WTC11 (cell line): ENCODE measurements at regions not wholly inside any gene's neighbourhood (a gene's known extent, or its start where the extent isn't known, plus 50 kb on each side); places are given as distances from the start of the nearest gene placed in this dataset.

Experiments used
- ATAC-seq: fragments of 200-7000 bp; cut with Tn5 transposase; 2 replicates; pipeline ENCODE4 v1.10.0; 2021; ENCODE audit warnings: mild to moderate bottlenecking, moderate library complexity
- CTCF ChIA-PET: fragments of 300-600 bp; sonication (Branson Sonifier 250); formaldehyde crosslinking; loops from one replicate; lab custom pipeline; 2021; ENCODE audit warnings: antibody characterized with exemption; lab: Charles Lee
- POLR2A ChIA-PET: fragments of 350-600 bp; sonication (Branson Sonifier 250); formaldehyde crosslinking; loops from one replicate; lab custom pipeline; 2021; ENCODE audit warnings: antibody characterized with exemption; lab: Charles Lee
- DNase-seq: peaks from one replicate; pipeline ENCODE4 v3.0.0; 2021; ENCODE audit warnings: low spot score
- H3K27ac Mint-ChIP-seq: 2 replicates; pipeline ENCODE4 v1.8.0; 2021; ENCODE audit warnings: mixed read lengths
- H3K27me3 Mint-ChIP-seq: 2 replicates; pipeline ENCODE4 v1.8.0; 2021; ENCODE audit warnings: low read depth, mild to moderate bottlenecking, moderate library complexity, mixed read lengths
- H3K36me3 Mint-ChIP-seq: 2 replicates; pipeline ENCODE4 v1.8.0; 2021; ENCODE audit warnings: mixed read lengths
- H3K4me1 Mint-ChIP-seq: 2 replicates; pipeline ENCODE4 v1.8.0; 2022; ENCODE audit warnings: mixed read lengths
- H3K4me3 Mint-ChIP-seq: 2 replicates; pipeline ENCODE4 v1.8.0; 2021; ENCODE audit warnings: mild to moderate bottlenecking, moderate library complexity, mixed read lengths
- H3K9me3 Mint-ChIP-seq: 2 replicates; pipeline ENCODE4 v1.8.0; 2021; ENCODE audit warnings: mixed read lengths
- ARID4B ChIP-seq: sonication (generic); formaldehyde crosslinking; IDR thresholded peaks from 2 replicates; pipeline ENCODE4 v1.8.0; 2023; ENCODE audit warnings: missing genetic modification reagents, mild to moderate bottlenecking, borderline replicate concordance
- CREB1 ChIP-seq: sonication (generic); formaldehyde crosslinking; IDR thresholded peaks from 2 replicates; pipeline ENCODE4 v1.8.0; 2023; ENCODE audit warnings: mild to moderate bottlenecking, missing genetic modification reagents
- ELF4 ChIP-seq: sonication (generic); formaldehyde crosslinking; IDR thresholded peaks from 2 replicates; pipeline ENCODE4 v1.8.1; 2022; ENCODE audit warnings: low read depth, mild to moderate bottlenecking, moderate library complexity, missing genetic modification reagents
- ESRRA ChIP-seq: sonication (generic); formaldehyde crosslinking; IDR thresholded peaks from 2 replicates; pipeline ENCODE4 v1.8.1; 2022; ENCODE audit warnings: mild to moderate bottlenecking, missing genetic modification reagents, borderline replicate concordance
- IRF1 ChIP-seq: sonication (generic); formaldehyde crosslinking; IDR thresholded peaks from 2 replicates; pipeline ENCODE4 v1.8.0; 2023; ENCODE audit warnings: missing genetic modification reagents
- IRF2 ChIP-seq: sonication (generic); formaldehyde crosslinking; IDR thresholded peaks from 2 replicates; pipeline ENCODE4 v1.8.0; 2022; ENCODE audit warnings: low read depth, missing genetic modification reagents, borderline replicate concordance
- MXD4 ChIP-seq: fragments of 250-450 bp; sonication (Bioruptor Pico); IDR thresholded peaks from 2 replicates; pipeline ENCODE4 v1.8.0; 2021; ENCODE audit warnings: mild to moderate bottlenecking, moderate library complexity, borderline replicate concordance
- NFATC4 ChIP-seq: fragments of 250-450 bp; sonication (Bioruptor Pico); IDR thresholded peaks from 2 replicates; pipeline ENCODE4 v1.9.0; 2021; ENCODE audit warnings: mild to moderate bottlenecking
- PREB ChIP-seq: sonication (generic); formaldehyde crosslinking; IDR thresholded peaks from 2 replicates; pipeline ENCODE4 v1.8.1; 2022; ENCODE audit warnings: mild to moderate bottlenecking, missing genetic modification reagents, moderate library complexity, borderline replicate concordance
- RORB ChIP-seq: fragments of 250-450 bp; sonication (Bioruptor Pico); IDR thresholded peaks from 2 replicates; pipeline ENCODE4 v1.9.0; 2021; ENCODE audit warnings: mild to moderate bottlenecking
- TCF7 ChIP-seq: sonication (generic); formaldehyde crosslinking; IDR thresholded peaks from 2 replicates; pipeline ENCODE4 v1.8.0; 2022; ENCODE audit warnings: mild to moderate bottlenecking, low read depth, missing genetic modification reagents, moderate library complexity
- TF ChIP-seq, protein P1 (sequence below): sonication (generic); formaldehyde crosslinking; IDR thresholded peaks from 2 replicates; pipeline ENCODE4 v1.8.1; 2022; ENCODE audit warnings: low read depth, missing genetic modification reagents, borderline replicate concordance
- TF ChIP-seq, protein P2 (sequence below): fragments of 250-450 bp; sonication (Bioruptor Pico); conservative IDR thresholded peaks from 2 replicates; pipeline ENCODE4 v1.9.0; 2021; ENCODE audit warnings: mild to moderate bottlenecking
- TF ChIP-seq, protein P3 (sequence below): sonication (generic); formaldehyde crosslinking; IDR thresholded peaks from 2 replicates; pipeline ENCODE4 v1.8.1; 2023; ENCODE audit warnings: mild to moderate bottlenecking, missing genetic modification reagents, moderate library complexity

DNA sequence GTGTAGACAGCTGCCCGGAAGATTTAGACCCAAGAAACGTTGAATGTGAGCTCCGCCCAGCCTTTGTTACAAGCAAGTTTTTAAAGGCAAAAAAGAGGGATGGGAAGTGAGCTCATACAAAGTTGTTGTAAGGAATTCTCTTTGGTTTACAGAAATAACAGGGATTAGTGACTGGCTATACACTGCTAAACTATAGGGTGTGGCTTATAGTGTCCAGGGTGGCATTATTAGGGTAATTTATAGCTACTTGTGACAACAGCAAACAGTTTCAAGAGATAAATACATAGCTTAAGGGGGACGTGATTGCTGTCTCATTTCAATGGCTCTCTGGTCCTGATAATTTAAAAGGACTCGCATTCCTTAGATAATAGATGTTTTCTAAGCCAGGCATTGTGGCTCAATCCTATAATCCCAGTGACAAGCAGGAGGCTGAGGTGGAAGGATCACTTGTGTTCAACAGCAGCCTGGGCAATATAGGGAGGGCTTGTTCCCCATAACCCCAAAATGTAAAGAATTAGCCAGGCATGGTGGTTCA, 66.5 kb upstream of the TGIF1 start (continued):
- TF ChIP-seq ELF4 (CRISPR knock-in tag) (no peak), ARID4B (CRISPR knock-in tag) (no peak), CREB1 (no peak), ESRRA (CRISPR knock-in tag) (no peak)
- TF ChIP-seq, protein P1, sequence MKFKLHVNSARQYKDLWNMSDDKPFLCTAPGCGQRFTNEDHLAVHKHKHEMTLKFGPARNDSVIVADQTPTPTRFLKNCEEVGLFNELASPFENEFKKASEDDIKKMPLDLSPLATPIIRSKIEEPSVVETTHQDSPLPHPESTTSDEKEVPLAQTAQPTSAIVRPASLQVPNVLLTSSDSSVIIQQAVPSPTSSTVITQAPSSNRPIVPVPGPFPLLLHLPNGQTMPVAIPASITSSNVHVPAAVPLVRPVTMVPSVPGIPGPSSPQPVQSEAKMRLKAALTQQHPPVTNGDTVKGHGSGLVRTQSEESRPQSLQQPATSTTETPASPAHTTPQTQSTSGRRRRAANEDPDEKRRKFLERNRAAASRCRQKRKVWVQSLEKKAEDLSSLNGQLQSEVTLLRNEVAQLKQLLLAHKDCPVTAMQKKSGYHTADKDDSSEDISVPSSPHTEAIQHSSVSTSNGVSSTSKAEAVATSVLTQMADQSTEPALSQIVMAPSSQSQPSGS = no peak
- TF ChIP-seq, all 79 proteins: peak for 0

- DNase-seq (no peak), ATAC-seq (no peak)
- ChIA-PET POLR2A (no interaction called here), CTCF (interaction anchor here (0.8 kb wide), 1 partner anchor 62 kb away, joined by 3 read pairs; no protein-coding TSS in a partner anchor)
- H3K27me3 Mint-ChIP-seq = no peaks in the 10 kb centered on the region
- no peak for TF ChIP-seq PREB
- TF ChIP-seq MXD4 (CRISPR knock-in tag) = no peak
- no peak for TF ChIP-seq ESRRA (CRISPR knock-in tag)
- TF ChIP-seq IRF1 (CRISPR knock-in tag) = no peak
- no peak for TF ChIP-seq NFATC4 (CRISPR knock-in tag)
- TF ChIP-seq, protein P1 = no peak
- no peak for TF ChIP-seq RORB (CRISPR knock-in tag)
- TF ChIP-seq, protein P2, sequence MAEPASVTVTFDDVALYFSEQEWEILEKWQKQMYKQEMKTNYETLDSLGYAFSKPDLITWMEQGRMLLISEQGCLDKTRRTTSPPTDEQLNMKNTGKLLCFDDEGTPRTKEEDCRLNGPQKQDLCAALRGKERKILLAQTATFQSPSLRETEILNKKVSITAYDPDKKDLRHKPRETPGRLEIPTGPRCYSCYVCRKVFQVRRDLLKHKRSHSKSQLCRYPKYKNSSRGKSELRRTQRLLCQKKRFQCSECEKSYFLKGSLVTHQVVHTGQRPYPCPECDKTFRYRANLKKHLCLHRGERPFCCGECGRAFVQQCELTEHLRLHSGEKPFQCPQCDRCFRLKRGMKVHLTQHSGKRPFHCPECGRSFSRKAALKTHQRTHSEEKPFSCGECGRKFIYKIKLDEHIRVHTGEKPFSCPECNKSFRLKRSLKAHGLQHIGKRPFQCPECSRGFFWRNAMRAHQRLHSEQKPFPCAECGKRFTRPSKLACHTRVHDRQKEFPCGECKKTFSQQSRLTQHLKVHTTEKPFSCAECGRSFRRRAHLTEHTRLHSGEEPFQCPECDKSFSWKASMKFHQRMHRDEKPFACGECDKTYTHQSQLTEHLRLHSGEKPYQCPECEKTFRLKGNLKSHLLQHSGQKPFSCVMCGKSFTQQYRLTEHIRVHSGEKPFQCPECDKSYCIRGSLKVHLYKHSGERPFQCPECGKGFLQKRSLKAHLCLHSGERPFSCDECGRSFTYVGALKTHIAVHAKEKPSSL (CRISPR knock-in tag) = no peak
- TF ChIP-seq, protein P3, sequence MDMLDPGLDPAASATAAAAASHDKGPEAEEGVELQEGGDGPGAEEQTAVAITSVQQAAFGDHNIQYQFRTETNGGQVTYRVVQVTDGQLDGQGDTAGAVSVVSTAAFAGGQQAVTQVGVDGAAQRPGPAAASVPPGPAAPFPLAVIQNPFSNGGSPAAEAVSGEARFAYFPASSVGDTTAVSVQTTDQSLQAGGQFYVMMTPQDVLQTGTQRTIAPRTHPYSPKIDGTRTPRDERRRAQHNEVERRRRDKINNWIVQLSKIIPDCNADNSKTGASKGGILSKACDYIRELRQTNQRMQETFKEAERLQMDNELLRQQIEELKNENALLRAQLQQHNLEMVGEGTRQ (CRISPR knock-in tag) = no peak
- no peak for TF ChIP-seq IRF2 (CRISPR knock-in tag)
- TF ChIP-seq TCF7 (CRISPR knock-in tag) = no peak
- H3K36me3 Mint-ChIP-seq = peaks cover 9% of the 10 kb centered on the region
- no peak overlapping the region for H3K27ac Mint-ChIP-seq
- H3K4me1 Mint-ChIP-seq = peaks cover 15% of the 10 kb centered on the region
- no peak overlapping the region for H3K4me3 Mint-ChIP-seq
- peaks cover 13% of the 10 kb centered on the region for H3K9me3 Mint-ChIP-seq
These were observed 65.1 kb upstream of the TGIF1 start for GRCh38 chr18:3384664-3385563.
